Urinary bladder (tissue), 1 donor: ENCODE measurements at regions not wholly inside any gene's neighbourhood (a gene's known extent, or its start where the extent isn't known, plus 50 kb on each side); places are given as distances from the start of the nearest gene placed in this dataset. TPM values are rescaled to one million over a fixed set of nuclear protein-coding genes. Genes with fewer than 3 reads are reported as not detected.

Source experiments
- small RNA-seq: library from RNA; depleted of rRNA; stranded (forward); fragments of <200 nt; gene quantifications from one replicate; pipeline ENCODE3, GENCODE V24; 2014

Small RNAs in the stretch of these regions (small RNA-seq; reads per million reads assigned to genes)
- gene SNRPCP14, result not detected
